Muscle layer of colon (tissue), 2 donors: ENCODE measurements at regions not wholly inside any gene's neighbourhood (a gene's known extent, or its start where the extent isn't known, plus 50 kb on each side); places are given as distances from the start of the nearest gene placed in this dataset.

Experiments
- H3K27ac ChIP-seq: one replicate; pipeline ENCODE4 v1.7.0; 2013; ENCODE audit warnings: low read depth, mild to moderate bottlenecking, low read length, moderate library complexity
- H3K27me3 ChIP-seq, 2 donors: one replicate each; pipeline ENCODE4 v1.7.0; 2013; ENCODE audit warnings: low read length in 2 of 2, mild to moderate bottlenecking in 2 of 2; ENCODE audit not compliant: insufficient read depth in 2 of 2, control insufficient read depth in 1 of 2
- H3K36me3 ChIP-seq: one replicate; pipeline ENCODE4 v1.7.0; 2013; ENCODE audit warnings: mild to moderate bottlenecking, low read length; ENCODE audit not compliant: insufficient read depth
- H3K4me1 ChIP-seq: one replicate; pipeline ENCODE4 v1.7.0; 2013; ENCODE audit warnings: mild to moderate bottlenecking, low read length; ENCODE audit not compliant: insufficient read depth
- H3K4me3 ChIP-seq, 2 donors: one replicate each; pipeline ENCODE4 v1.7.0; 2013; ENCODE audit warnings: low read length in 2 of 2, low read depth in 1 of 2, mild to moderate bottlenecking in 1 of 2, moderate library complexity in 1 of 2
- H3K9ac ChIP-seq: one replicate; pipeline ENCODE4 v1.7.0; 2013; ENCODE audit warnings: low read length
- H3K9me3 ChIP-seq: one replicate; pipeline ENCODE4 v1.7.0; 2013; ENCODE audit warnings: mild to moderate bottlenecking, low read length
- donor health status: abdominal sarcoma.
- donor health status: Adenocarcinoma of cecum.

DNA sequence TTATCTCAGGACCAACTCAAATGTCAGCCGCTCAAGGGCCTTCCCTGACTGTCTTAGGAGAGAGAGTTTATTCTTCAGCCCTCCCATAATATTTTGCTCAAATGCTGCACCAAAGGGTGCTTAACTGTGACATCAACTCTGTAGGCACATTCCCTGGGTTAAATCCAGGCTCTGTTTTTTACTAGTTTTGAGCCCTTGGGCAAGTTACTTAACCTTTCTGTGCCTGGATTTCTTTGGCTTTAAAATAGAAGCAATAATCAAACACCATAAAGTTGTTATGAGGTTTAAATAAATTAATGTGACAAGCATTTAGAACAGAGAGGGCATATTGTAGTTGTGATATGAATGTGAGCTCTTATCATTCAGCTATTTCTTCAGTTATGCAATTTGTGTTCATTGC is 54.2 kb upstream of the LIMCH1 start:
- Histone ChIP-seq H3K27ac (no peak overlapping the region), H3K4me3 (no peak overlapping the region), H3K9ac (no peak overlapping the region), H3K36me3 (no peaks in the 10 kb centered on the region), H3K4me1 (no peaks in the 10 kb centered on the region), H3K27me3 (no peaks in the 10 kb centered on the region), H3K9me3 (no peaks in the 10 kb centered on the region)

DNA sequence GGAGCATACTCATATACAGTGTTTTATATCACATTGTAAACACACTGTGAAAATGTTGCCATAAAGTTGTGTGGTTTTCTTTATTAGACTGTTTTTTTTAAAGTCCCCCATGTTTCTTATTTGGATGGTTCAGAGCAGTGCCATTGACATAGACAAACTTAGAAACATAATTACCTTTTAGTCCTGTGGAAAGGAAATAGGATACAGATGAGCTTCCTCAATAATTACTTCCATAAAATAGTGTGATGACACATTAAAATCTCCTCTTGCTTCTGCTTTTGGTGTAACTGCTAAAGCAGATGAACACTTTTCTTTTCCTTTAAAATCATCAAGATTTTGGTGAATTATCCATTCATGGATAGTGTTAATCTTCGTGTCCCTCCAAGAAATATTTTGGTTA is 52.9 kb upstream of the LIMCH1 start:
- no peaks in the 10 kb centered on the region for H3K9me3 ChIP-seq
- no peaks in the 10 kb centered on the region for H3K27me3 ChIP-seq
- H3K27ac ChIP-seq: no peak overlapping the region
- no peaks in the 10 kb centered on the region for H3K4me1 ChIP-seq
- no peaks in the 10 kb centered on the region for H3K36me3 ChIP-seq
- H3K4me3 ChIP-seq: no peak overlapping the region
- no peak overlapping the region for H3K9ac ChIP-seq

DNA sequence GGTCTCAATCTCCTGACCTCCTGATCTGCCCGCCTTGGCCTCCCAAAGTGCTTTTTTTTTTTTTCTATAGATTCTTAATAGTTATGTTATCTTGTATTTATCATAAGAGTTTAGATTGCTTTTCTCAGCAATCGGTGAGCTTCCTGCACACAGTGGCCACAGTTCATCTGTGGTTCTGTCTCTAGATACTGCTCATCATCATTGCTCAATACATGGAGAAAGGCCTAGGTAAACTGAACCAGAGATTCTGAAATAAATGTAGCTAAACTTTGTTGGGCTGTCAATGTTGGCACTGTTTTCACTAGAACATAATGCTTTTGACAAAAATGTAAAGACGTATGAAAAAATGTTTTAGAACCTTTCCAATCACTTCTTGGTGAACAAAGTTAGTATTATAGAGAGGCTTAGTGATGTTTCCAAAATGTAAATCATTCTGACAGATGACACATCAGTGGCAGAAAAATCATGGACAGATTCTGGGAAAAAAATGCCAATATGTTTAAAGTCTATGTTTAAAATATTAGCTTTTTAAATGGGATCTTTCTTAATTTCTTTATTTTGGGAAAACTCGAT is 50.0 kb upstream of the LIMCH1 start:
- Histone ChIP-seq H3K9me3 (no peaks in the 10 kb centered on the region), H3K9ac (no peak overlapping the region), H3K27ac (no peak overlapping the region), H3K4me3 (no peak overlapping the region), H3K4me1 (no peaks in the 10 kb centered on the region), H3K36me3 (no peaks in the 10 kb centered on the region), H3K27me3 (no peaks in the 10 kb centered on the region)
